Upper lobe of left lung (tissue), 6 donors: ENCODE measurements at regions not wholly inside any gene's neighbourhood (a gene's known extent, or its start where the extent isn't known, plus 50 kb on each side); places are given as distances from the start of the nearest gene placed in this dataset.
A peak's percentile ranks its signal among the peaks of the same experiment; 100 is the strongest.

Experiments
- ATAC-seq, 2 donors: fragments of 200-7000 bp; cut with Tn5 transposase; one replicate each; pipeline ENCODE4 v1.9.1; 2022; ENCODE audit warnings: mild to moderate bottlenecking in 2 of 2, moderate library complexity in 2 of 2; ENCODE audit not compliant: low FRiP score in 2 of 2
- DNase-seq, 2 donors: peaks; one replicate each; pipeline ENCODE4 v3.0.0-alpha.2; 2019 to 2020
- H3K27ac ChIP-seq, 4 donors: fragments of 200-600 bp; sonication (generic); one replicate each; pipeline ENCODE4 v1.5.1; 2016 to 2019
- H3K27me3 ChIP-seq, 4 donors: fragments of 200-600 bp; sonication (generic); one replicate each; pipeline ENCODE4 v1.5.1; 2017 to 2019
- H3K36me3 ChIP-seq, 4 donors: fragments of 200-600 bp; sonication (generic); one replicate each; pipeline ENCODE4 v1.5.1; 2016 to 2019
- H3K4me1 ChIP-seq, 4 donors: fragments of 200-600 bp; sonication (generic); one replicate each; pipeline ENCODE4 v1.5.1; 2018 to 2019
- H3K4me3 ChIP-seq, 4 donors: fragments of 200-600 bp; sonication (generic); one replicate each; pipeline ENCODE4 v1.5.1; 2017 to 2019; ENCODE audit warnings: mild to moderate bottlenecking in 2 of 4, moderate library complexity in 1 of 4
- H3K9me3 ChIP-seq, 4 donors: fragments of 200-600 bp; sonication (generic); one replicate each; pipeline ENCODE4 v1.5.1; 2018 to 2019
- EP300 ChIP-seq, 4 donors: sonication (generic); formaldehyde crosslinking; IDR thresholded peaks; one replicate each; pipeline ENCODE4 v1.5.1; 2017; ENCODE audit warnings: antibody characterized with exemption in 4 of 4, control low read depth in 2 of 4
- POLR2A ChIP-seq, 4 donors: fragments of 450-650 bp; IDR thresholded peaks; one replicate each; pipeline ENCODE4 v1.5.1; 2016 to 2017; ENCODE audit warnings: antibody characterized with exemption in 4 of 4, mild to moderate bottlenecking in 2 of 4
- POLR2AphosphoS5 ChIP-seq, 2 donors: sonication (generic); formaldehyde crosslinking; IDR thresholded peaks; one replicate each; pipeline ENCODE4 v1.5.1; 2017; ENCODE audit warnings: antibody characterized with exemption in 2 of 2
- WGBS, 2 donors: methylation state at CpG; one replicate each; pipeline ENCODE4 v1.1.5; 2017 to 2018; 5-methylcytosine and 5-hydroxymethylcytosine counted together
- TF ChIP-seq, protein P1 (sequence below), 6 experiments: fragments of 450-650 bp in 4 of 6; fragments of 200-600 bp in 2 of 6; sonication (generic) in 2 of 6; IDR thresholded peaks; one replicate each; pipeline ENCODE4 v1.5.1; 2016 to 2019; ENCODE audit warnings: antibody characterized with exemption in 6 of 6
- donor health status: DM: no; HTN: no; CAD: no; lungs with moderate emphysema.
- donor health status: DM: no; HTN: yes; CAD: no; lungs with severe emphysema.

DNA sequence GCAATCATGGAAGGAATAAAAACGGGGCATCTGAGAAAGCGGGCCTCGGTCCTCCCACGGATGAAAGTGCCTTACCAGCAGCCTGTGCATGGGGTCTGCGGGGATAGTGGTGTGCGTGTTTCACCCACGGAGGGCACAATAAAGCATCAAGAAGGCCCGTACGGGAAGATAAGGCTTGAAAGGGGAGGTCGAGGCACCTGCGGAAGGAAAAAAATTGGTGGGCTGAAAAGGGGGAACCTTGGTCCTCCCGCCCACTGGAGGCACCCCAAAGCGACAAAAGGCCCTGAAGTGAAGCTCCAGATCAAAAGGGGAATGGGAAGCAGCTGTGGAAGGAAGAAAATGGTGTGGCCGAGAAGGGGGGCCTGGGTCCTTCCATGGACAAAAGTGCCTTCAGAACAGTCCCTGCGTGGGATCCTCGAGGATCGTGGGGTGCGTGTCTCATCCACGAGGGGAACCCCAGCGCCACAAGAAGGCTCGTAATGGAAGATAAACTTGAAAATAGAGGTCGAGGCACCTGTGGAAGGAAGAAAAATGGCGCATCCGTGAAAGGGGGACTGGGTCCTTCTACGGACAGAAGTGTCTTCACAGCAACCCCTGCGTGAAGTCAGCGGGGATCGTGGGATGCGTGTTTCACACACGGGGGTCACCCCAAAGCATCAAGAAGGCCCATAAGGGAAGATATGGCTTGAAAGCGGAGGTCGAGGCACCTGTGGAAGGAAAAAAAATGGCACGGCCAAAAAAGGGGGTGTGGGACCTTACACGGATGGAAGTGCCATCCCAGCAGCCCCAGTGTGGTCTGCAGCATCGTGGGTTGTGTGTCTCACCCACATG, 276.9 kb downstream of the ALG10 start:
- H3K4me1 ChIP-seq: no peaks in the 10 kb centered on the region
- WGBS, 2 donors: 70 to 78% methylated on average over 35 of the region's 35 CpGs
- TF ChIP-seq POLR2AphosphoS5 (IDR thresholded peaks at IDR 0.05): no peak
- TF ChIP-seq POLR2A (IDR thresholded peaks at IDR 0.05): no peak
- no peak for TF ChIP-seq EP300 (IDR thresholded peaks at IDR 0.05)
- TF ChIP-seq, protein P1, sequence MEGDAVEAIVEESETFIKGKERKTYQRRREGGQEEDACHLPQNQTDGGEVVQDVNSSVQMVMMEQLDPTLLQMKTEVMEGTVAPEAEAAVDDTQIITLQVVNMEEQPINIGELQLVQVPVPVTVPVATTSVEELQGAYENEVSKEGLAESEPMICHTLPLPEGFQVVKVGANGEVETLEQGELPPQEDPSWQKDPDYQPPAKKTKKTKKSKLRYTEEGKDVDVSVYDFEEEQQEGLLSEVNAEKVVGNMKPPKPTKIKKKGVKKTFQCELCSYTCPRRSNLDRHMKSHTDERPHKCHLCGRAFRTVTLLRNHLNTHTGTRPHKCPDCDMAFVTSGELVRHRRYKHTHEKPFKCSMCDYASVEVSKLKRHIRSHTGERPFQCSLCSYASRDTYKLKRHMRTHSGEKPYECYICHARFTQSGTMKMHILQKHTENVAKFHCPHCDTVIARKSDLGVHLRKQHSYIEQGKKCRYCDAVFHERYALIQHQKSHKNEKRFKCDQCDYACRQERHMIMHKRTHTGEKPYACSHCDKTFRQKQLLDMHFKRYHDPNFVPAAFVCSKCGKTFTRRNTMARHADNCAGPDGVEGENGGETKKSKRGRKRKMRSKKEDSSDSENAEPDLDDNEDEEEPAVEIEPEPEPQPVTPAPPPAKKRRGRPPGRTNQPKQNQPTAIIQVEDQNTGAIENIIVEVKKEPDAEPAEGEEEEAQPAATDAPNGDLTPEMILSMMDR (IDR thresholded peaks at IDR 0.05): no peak
- H3K27me3 ChIP-seq: no peaks in the 10 kb centered on the region
- peaks cover 0 to 90% (median 1%) of the 10 kb centered on the region in 4 donors for H3K9me3 ChIP-seq
- ATAC-seq (no peak), DNase-seq (no peak)
- H3K4me3 ChIP-seq: no peak overlapping the region
- H3K36me3 ChIP-seq: no peaks in the 10 kb centered on the region
- H3K27ac ChIP-seq: no peak overlapping the region

DNA sequence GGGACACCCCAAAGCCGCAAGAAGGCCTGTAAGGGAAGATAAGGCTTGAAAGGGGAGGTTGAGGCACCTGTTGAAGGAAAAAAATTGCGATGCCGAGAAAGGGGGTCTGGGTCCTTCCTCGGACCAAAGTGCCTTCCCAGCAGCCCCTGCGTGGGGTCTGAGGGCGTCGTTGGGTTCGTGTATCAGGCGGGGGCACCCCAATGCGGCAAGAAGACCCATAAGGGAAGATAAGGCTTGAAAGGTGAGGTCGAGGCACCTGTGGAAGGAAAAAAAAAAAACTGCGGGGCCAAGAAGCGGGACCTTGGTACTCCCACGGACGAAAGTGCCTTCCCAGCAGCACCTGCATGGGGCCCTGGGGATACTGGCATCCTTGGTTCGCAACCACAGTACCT, 277.5 kb downstream of the ALG10 start:
- 68 to 77% methylated on average over 16 of the region's 16 CpGs for WGBS, 2 donors
- ATAC-seq (no peak), DNase-seq (no peak)
- no peaks in the 10 kb centered on the region for H3K27me3 ChIP-seq
- peaks cover 0 to 89% (median 1%) of the 10 kb centered on the region in 4 donors for H3K9me3 ChIP-seq
- no peak overlapping the region for H3K27ac ChIP-seq
- no peak overlapping the region for H3K4me3 ChIP-seq
- H3K36me3 ChIP-seq: no peaks in the 10 kb centered on the region
- H3K4me1 ChIP-seq: no peaks in the 10 kb centered on the region
- TF ChIP-seq, protein P1 (IDR thresholded peaks at IDR 0.05): no peak
- no peak for TF ChIP-seq POLR2AphosphoS5 (IDR thresholded peaks at IDR 0.05)
- TF ChIP-seq POLR2A (IDR thresholded peaks at IDR 0.05): no peak

DNA sequence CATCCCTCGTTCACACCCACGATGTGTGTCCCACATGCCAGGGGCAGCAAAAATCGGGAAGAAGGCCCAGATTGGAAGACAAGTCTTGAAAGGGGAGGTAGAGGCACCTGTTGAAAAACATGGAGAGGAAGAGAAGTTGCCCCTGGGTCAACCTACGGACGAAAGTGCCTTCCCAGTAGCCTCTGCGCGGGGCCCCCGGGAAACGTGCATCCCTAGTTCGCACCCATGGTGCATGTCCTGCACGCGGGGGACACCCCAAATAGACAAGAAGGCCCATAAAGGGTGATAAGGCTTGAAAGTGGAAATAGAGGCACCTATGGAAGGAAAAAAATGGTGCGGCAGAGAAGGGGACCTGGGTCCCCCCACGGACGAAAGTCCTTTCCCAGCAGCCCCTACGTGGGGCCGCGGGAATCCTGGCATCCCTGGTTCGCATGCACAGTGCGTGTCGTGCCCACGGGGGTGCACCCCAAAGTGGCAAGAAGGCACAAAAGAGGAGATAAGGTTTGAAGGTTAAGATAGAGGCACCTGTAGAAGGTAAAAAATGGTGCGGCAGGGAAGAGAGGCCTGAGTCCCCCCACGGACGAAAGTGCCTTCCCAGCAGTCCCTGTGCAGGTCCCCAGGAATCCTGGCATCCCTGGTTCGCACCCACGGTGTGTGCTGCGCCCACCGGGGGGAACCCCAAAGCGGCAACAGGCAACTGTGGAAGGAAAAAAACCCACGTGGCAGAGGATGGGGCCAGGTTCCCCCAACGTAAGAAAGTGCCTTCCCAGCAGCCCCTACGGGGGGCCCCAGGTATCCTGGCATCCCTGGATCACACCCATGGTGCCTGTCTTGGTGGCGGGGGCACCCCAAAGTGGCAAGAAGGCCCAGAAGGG, 278.3 kb downstream of the ALG10 start:
- Histone ChIP-seq H3K4me3 (no peak overlapping the region), H3K36me3 (no peaks in the 10 kb centered on the region), H3K9me3 (peaks cover 0 to 89% (median 1%) of the 10 kb centered on the region in 4 donors), H3K27ac (no peak overlapping the region), H3K27me3 (no peaks in the 10 kb centered on the region), H3K4me1 (no peaks in the 10 kb centered on the region)
- ATAC-seq (no peak), DNase-seq (peak in 1 of 2 donors; percentile 55)
- WGBS, 2 donors: 85 to 87% methylated on average over 34 of the region's 34 CpGs
- TF ChIP-seq, protein P1 (IDR thresholded peaks at IDR 0.05): no peak
- TF ChIP-seq EP300 (IDR thresholded peaks at IDR 0.05): no peak
- no peak for TF ChIP-seq POLR2AphosphoS5 (IDR thresholded peaks at IDR 0.05)
- no peak for TF ChIP-seq POLR2A (IDR thresholded peaks at IDR 0.05)

DNA sequence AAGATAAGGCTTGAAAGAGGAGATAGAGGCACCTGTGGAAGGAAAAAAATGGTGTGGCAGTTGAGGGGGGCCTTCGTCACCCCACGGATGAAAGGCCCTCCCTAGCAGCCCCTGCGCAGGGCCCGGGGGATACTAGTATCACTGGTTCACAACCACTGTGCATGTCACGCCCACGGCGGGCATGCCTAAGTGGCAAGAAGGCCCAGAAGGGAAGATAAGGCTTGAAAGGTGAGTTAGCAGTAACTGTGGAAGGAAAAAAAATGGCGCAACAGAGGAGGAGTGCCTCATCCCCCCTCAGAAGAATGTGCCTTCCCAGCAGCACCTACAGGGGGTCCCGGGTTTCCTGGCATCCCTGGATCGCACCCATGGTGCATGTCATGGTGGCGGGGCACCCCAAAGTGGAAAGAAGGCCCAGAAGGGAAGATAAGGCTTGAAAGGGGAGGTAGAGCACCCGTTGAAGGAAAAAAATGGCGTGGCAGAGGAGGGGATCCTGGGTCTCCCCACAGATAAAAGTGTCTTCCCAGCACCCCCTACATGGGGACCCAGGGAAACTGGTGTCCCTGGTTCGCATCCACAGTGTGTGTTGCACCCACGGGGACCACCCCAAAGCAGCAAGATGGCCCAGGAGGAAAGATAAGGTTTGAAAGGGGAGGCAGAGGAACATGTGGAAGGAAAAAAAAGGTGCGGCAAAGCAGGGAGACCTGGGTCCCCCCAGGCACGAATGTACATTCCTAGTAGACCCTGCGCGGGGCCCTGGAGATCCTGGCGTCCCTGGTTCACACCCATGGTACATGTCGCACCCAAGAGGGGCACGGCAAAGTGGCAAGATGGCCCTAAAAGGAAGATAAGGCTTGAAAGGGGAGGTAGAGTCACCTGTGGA, 279.2 kb downstream of the ALG10 start:
- Histone ChIP-seq H3K27ac (no peak overlapping the region), H3K36me3 (no peaks in the 10 kb centered on the region), H3K27me3 (no peaks in the 10 kb centered on the region), H3K9me3 (peaks cover 0 to 88% (median 1%) of the 10 kb centered on the region in 4 donors), H3K4me3 (no peak overlapping the region), H3K4me1 (no peaks in the 10 kb centered on the region)
- TF ChIP-seq POLR2A (IDR thresholded peaks at IDR 0.05) (no peak), POLR2AphosphoS5 (IDR thresholded peaks at IDR 0.05) (no peak), EP300 (IDR thresholded peaks at IDR 0.05) (no peak)
- TF ChIP-seq, protein P1 (IDR thresholded peaks at IDR 0.05): no peak
- no peak for ATAC-seq
- DNase-seq: peak in 1 of 2 donors; percentile 22
- 75 to 86% methylated on average over 22 of the region's 22 CpGs for WGBS, 2 donors
